AG09319 (cell line): ENCODE measurements at regions not wholly inside any gene's neighbourhood (a gene's known extent, or its start where the extent isn't known, plus 50 kb on each side); places are given as distances from the start of the nearest gene placed in this dataset.
"Not testable (repeated sequence)": the region's sequence is repeated elsewhere in the genome, so short reads cannot be mapped to it uniquely, and the experiment has no call there.

Experiments used
- DNase-seq: peaks from one replicate; pipeline ENCODE4 v3.0.0-alpha.2; 2010; ENCODE audit warnings: low read depth; ENCODE audit errors: extremely low read depth
- TF ChIP-seq, protein P1 (sequence below): IDR thresholded peaks from 2 replicates; pipeline ENCODE4 v1.5.1; 2011; ENCODE audit warnings: low read depth, mild to moderate bottlenecking, inconsistent platforms, low read length, moderate library complexity

DNA sequence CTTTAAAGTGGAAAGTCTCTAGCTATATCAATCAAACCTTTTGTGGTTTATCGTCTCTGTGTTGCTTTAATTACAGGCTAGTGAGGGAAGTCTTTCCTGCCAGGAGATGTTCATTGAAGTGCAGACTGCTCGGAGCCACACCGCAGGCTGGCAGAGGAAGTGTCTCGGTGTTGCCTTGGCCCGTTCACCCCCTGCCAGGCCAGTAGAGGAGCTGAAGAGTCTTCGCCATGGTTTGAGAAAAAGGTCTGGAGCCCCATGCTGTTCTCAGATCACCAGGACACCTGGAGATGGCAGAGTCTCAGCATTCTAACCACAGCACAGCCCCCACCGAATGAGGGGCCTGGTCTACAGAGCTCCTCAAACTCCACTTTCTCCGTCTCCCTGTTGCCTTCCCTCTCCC lies 275.9 kb upstream of the PLPP4 start:
- TF ChIP-seq, protein P1, sequence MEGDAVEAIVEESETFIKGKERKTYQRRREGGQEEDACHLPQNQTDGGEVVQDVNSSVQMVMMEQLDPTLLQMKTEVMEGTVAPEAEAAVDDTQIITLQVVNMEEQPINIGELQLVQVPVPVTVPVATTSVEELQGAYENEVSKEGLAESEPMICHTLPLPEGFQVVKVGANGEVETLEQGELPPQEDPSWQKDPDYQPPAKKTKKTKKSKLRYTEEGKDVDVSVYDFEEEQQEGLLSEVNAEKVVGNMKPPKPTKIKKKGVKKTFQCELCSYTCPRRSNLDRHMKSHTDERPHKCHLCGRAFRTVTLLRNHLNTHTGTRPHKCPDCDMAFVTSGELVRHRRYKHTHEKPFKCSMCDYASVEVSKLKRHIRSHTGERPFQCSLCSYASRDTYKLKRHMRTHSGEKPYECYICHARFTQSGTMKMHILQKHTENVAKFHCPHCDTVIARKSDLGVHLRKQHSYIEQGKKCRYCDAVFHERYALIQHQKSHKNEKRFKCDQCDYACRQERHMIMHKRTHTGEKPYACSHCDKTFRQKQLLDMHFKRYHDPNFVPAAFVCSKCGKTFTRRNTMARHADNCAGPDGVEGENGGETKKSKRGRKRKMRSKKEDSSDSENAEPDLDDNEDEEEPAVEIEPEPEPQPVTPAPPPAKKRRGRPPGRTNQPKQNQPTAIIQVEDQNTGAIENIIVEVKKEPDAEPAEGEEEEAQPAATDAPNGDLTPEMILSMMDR: no peak
- no peak for DNase-seq

DNA sequence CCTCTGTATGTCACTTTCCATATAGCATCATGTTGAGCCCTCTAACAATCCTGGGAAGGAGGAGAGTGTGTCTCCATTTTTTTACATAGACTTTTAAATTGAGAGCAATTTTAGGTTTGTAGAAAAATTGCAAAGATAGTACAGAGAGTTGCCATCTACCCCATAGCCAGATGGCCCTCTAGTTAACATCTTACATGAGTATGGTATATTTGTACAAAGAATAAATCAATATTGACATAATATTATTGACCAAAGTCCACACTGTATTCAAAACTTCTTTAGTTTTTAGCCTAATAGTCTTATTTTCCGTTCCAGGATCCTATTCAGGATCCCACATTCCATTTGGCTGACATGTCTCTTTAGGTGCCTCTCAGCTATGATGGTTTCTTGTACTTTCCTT lies 274.6 kb upstream of the PLPP4 start:
- no peak for DNase-seq
- TF ChIP-seq, protein P1: no peak

DNA sequence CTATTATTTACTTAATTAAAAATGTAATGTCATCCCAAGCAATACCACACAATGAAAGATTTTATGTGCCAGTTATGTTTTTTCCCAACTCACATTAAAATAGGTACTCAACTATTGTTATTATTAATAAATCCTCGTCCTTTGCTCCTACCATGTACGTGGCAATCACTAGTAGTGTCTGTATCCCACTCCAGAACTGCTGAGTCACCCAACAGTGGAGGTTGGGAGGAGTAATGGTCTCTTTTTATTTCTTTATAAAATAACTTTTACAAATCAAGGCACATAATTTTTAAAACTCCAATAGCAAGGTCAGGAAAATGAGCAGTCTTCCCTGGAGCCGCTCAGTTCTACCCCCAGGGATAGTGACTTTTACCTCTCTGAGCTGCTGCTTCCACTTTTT lies 273.5 kb upstream of the PLPP4 start:
- TF ChIP-seq, protein P1: no peak
- no peak for DNase-seq

DNA sequence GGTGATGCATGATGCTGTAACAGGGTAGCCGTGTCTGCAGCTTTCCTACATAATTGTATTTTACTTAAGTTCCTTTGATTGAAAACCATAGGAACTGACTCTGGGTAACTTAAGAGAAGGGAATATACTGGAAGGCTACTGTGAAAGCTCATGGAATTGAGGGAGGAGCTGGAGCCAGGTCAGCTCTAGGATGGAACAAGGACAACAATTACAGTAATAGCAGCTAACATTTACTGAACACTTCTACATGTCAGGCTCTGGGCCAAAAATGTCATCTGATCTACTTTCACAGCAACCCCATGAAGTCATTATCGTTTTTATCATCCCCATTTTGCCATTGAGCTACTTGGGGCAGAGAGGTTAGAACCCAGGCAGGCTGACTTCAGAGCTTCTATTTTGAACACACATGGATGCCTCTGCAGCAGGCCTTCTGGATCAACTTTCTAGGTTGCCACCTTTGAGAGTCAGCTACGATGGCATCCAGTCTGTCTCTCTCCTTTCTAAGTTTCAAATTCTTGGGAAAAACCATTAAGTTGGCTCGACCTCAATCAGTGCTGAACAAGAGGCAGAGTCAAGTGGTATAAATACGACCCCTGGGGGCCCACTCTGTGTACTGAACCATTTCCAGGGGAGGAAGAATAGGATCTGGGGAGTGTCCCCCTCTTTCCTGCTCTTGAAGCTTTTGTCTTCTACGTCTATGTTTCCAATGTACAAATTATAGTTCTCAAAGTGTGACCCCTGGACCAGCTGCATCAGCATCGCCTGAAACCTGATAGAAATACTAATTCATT lies 272.3 kb upstream of the PLPP4 start:
- no peak for DNase-seq

DNA sequence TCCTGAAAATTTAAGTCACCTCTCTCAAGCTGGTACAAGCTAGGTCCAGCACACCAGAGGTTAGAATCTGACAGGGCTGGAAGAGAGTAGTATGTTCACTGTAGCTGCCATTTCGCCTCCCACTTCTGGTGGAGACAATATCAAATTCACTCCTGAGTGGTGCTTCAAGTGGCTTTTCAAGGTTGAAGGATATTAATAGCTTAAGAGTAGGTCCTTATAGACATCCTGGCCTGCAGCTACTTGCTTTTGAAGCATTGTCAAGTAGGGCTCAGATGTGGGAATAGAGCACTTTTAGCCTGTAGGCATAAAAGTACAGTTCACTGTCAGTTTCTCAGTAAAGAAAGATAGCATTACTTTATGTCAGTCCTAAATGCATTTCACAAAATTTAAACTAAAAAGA lies 270.5 kb upstream of the PLPP4 start:
- TF ChIP-seq, protein P1: no peak

More for the DNA sequence above, 272.3 kb upstream of the PLPP4 start:
- TF ChIP-seq, protein P1: no peak

DNA sequence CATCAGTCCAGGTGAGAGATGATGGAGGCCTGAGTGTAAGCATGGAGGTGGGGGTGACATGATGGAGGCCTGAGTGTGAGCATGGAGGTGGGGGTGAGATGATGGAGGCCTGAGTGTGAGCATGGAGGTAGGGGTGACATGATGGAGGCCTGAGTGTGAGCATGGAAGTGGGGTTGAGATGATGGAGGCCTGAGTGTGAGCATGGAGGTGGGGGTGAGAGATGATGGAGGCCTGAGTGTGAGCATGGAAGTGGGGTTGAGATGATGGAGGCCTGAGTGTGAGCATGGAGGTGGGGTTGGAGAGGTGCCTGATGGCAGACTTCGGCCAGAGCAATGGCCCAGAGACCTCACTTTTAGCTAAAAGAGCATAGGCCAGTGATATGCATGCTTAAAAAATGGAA lies 269.9 kb upstream of the PLPP4 start:
- DNase-seq: not testable (repeated sequence)

More for the DNA sequence above, 270.5 kb upstream of the PLPP4 start:
- no peak for DNase-seq

DNA sequence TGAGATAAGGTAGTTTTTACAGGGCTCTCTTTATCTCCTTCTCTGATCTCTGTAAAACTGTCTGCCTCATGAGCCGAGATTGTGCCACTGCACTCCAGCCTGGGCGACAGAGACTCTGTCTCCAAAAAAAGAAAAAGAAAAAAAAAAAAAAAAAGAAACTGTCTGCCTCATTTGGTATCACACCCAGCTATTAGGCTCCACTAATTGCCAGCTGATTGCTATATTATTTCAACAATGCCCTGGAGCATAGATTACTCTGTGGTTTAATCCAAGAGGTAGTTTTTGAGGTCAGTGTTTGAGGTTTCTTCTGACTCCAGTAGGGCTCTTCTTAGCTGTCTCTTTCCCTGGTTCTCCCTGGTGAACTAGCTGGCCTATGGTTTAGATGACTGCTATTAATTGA lies 268.1 kb upstream of the PLPP4 start:
- no peak for DNase-seq
- TF ChIP-seq, protein P1: no peak
